ENCODE measurements at regions not wholly inside any gene's neighbourhood (a gene's known extent, or its start where the extent isn't known, plus 50 kb on each side); places are given as distances from the start of the nearest gene placed in this dataset.

GRCh38 chr5:44645502-44645901, 163.2 kb upstream of the MRPS30 start:
- no peak overlapping the region for H3K4me3 ChIP-seq (ENCODE audit: low read depth, low read length)
- in situ Hi-C loops (cut with HindIII; ENCODE audit: low sequenced_read_pairs) = no loop called here
- no peak for TF ChIP-seq CTCF (IDR thresholded peaks at IDR 0.05; ENCODE audit: low read depth, low read length, missing control alignments)
- no peak for DNase-seq (ENCODE audit: low read depth)

- in situ Hi-C loops (cut with HindIII; ENCODE audit: low sequenced_read_pairs) = no loop called here
- H3K4me3 ChIP-seq (ENCODE audit: low read depth, low read length) = no peak overlapping the region
- no peak for TF ChIP-seq CTCF (IDR thresholded peaks at IDR 0.05; ENCODE audit: low read depth, low read length, missing control alignments)
- no peak for DNase-seq (ENCODE audit: low read depth)
Measured at GRCh38 chr5:44644628-44645027, 164.1 kb upstream of the MRPS30 start.

GRCh38 chr5:44641820-44642219, 166.9 kb upstream of the MRPS30 start:
- DNase-seq (ENCODE audit: low read depth) = no peak
- H3K4me3 ChIP-seq (ENCODE audit: low read depth, low read length) = no peak overlapping the region
- in situ Hi-C loops (cut with HindIII; ENCODE audit: low sequenced_read_pairs) = no loop called here
- TF ChIP-seq CTCF (IDR thresholded peaks at IDR 0.05; ENCODE audit: low read depth, low read length, missing control alignments) = no peak

GRCh38 chr5:44640945-44641456, 167.7 kb upstream of the MRPS30 start:
- H3K4me3 ChIP-seq (ENCODE audit: low read depth, low read length) = no peak overlapping the region
- TF ChIP-seq CTCF (IDR thresholded peaks at IDR 0.05; ENCODE audit: low read depth, low read length, missing control alignments) = no peak
- no peak for DNase-seq (ENCODE audit: low read depth)
- in situ Hi-C loops (cut with HindIII; ENCODE audit: low sequenced_read_pairs) = no loop called here

GRCh38 chr5:44637916-44638869, 170.6 kb upstream of the MRPS30 start:
- in situ Hi-C loops (cut with HindIII; ENCODE audit: low sequenced_read_pairs) = no loop called here
- no peak for DNase-seq (ENCODE audit: low read depth)
- H3K4me3 ChIP-seq (ENCODE audit: low read depth, low read length) = no peak overlapping the region
- TF ChIP-seq CTCF (IDR thresholded peaks at IDR 0.05; ENCODE audit: low read depth, low read length, missing control alignments) = no peak

- in situ Hi-C loops (cut with HindIII; ENCODE audit: low sequenced_read_pairs) = no loop called here
- no peak for TF ChIP-seq CTCF (IDR thresholded peaks at IDR 0.05; ENCODE audit: low read depth, low read length, missing control alignments)
- DNase-seq (ENCODE audit: low read depth) = no peak
- no peak overlapping the region for H3K4me3 ChIP-seq (ENCODE audit: low read depth, low read length)
Measured at GRCh38 chr5:44632344-44632743, 176.4 kb upstream of the MRPS30 start.
